ENCODE measurements at regions not wholly inside any gene's neighbourhood (a gene's known extent, or its start where the extent isn't known, plus 50 kb on each side); places are given as distances from the start of the nearest gene placed in this dataset.
"Not testable (repeated sequence)": the region's sequence is repeated elsewhere in the genome, so short reads cannot be mapped to it uniquely, and the experiment has no call there.

DNA sequence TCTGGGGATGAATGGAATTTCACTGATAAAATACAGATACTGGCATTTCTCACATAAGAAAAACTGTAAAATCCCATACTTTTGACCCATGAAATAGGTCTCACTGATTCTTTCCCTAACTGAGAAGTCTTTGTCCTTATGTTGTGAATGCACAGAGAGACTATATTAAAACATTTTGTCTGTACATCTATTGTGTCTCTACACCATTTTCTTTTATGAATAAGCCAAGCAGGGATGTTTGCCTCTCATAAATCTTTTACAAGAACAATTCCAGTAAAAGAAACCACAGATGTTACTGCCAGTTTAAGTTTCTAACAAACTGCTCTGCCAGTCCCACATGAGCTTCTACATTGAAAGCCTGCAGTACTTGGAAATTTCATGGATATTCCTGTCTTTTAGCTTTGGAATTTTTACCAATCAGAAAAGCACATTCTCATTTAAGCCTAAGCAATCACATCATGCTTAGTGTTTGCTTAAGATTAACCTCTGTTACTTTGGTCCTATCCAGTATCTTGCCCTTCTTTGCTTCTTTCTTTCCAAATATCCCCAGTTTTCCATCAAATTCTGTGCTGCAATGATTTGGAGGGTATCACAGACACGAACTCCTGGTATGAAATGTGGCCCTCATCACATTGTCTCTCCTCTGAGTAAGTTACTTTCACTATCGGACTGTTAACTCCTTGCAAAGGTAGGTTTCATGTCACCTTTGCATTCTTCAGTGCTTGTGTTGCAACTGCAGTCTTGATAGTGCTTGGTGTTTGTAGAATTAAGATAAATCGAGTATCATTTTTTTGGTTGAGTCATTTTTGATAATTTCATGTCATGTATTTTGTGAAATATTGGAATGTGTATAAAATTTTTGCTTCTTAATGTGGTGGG is 415.1 kb upstream of the ADAMTSL1 start:
- Histone ChIP-seq H3K27ac (ENCODE audit: low read depth in 1 of 2, low read length in 2 of 2) (no peak overlapping the region), H3K4me3 (ENCODE audit: low read length in 2 of 2) (no peak overlapping the region), H3K4me1 (ENCODE audit: control insufficient read depth in 1 of 2, insufficient read depth in 2 of 2, low read length in 2 of 2) (peaks cover 0 to 10% of the 10 kb centered on the region in 2 donors), H3K36me3 (ENCODE audit: control insufficient read depth in 1 of 2, insufficient read depth in 2 of 2, low read length in 1 of 2) (no peaks in the 10 kb centered on the region), H3K27me3 (ENCODE audit: control insufficient read depth in 1 of 2, insufficient read depth in 2 of 2, low read length in 1 of 2) (no peaks in the 10 kb centered on the region), H3K9me3 (ENCODE audit: control insufficient read depth, low read length) (no peaks in the 10 kb centered on the region)
- intact Hi-C loops (cut with DNase I): no loop called here
- WGBS, 2 donors: 73 to 80% methylated on average over 3 of the region's 3 CpGs
- no peak for ATAC-seq (ENCODE audit: low FRiP score)
- no peak for DNase-seq

DNA sequence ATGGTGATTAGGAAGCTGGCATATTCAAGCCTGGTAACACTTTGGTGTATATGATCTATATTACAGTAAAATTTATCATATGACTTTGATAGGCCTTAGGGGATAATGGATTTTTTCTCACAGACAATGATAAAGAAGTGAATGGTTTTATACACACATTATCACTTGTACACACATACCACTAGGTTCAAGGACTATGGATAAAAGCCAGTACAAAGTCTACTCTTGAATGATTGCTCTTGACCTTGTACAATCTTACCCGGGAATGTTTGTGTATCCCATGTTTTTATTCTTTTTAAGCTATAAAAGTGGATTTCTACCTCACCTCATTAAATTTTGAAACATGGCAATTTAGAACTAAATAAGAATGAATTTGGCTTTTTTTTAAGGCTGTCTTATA is 414.5 kb upstream of the ADAMTSL1 start:
- peaks cover 0 to 12% of the 10 kb centered on the region in 2 donors for H3K4me1 ChIP-seq (ENCODE audit: control insufficient read depth in 1 of 2, insufficient read depth in 2 of 2, low read length in 2 of 2)
- intact Hi-C loops (cut with DNase I): no loop called here
- no peaks in the 10 kb centered on the region for H3K27me3 ChIP-seq (ENCODE audit: control insufficient read depth in 1 of 2, insufficient read depth in 2 of 2, low read length in 1 of 2)
- no peaks in the 10 kb centered on the region for H3K9me3 ChIP-seq (ENCODE audit: control insufficient read depth, low read length)
- H3K27ac ChIP-seq (ENCODE audit: low read depth in 1 of 2, low read length in 2 of 2): no peak overlapping the region
- WGBS, 2 donors: 0 to 6% methylated on average over 1 of the region's 1 CpG
- H3K36me3 ChIP-seq (ENCODE audit: control insufficient read depth in 1 of 2, insufficient read depth in 2 of 2, low read length in 1 of 2): no peaks in the 10 kb centered on the region
- ATAC-seq (ENCODE audit: low FRiP score) (no peak), DNase-seq (no peak)
- H3K4me3 ChIP-seq (ENCODE audit: low read length in 2 of 2): no peak overlapping the region

DNA sequence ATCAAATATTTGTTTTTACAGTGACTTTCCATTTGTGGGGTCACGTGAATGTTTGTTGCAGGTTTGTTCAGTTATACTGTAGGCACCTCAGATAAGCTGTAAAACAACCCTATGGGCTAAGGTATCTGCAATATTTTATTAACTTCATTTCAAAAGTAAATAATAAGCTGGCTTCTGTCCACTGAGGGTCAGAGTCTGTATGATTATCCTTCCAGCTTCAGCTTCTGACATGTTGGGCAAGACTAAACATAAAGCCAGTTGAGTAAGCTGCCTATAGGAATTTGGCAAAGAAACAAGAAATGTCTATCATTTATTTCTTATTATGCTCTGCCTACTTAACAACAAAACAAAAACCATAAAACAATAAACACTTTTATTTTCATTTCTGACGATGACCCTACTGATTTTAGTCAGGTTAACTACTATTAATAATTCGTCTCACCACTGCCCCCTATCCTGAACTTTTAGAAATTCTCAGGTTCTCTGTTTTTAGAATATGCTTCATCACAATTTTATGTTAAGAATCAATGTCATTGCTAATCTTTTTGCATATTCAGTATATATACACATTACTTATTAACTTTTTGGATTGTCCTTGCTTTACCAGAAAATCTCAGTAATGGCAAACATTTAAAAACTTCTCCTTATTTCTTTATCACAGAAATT is 413.6 kb upstream of the ADAMTSL1 start:
- intact Hi-C loops (cut with DNase I): no loop called here
- no peak overlapping the region for H3K4me3 ChIP-seq (ENCODE audit: low read length in 2 of 2)
- H3K27ac ChIP-seq (ENCODE audit: low read depth in 1 of 2, low read length in 2 of 2): no peak overlapping the region
- no peak for DNase-seq
- WGBS, 2 donors: 66 to 75% methylated on average over 3 of the region's 3 CpGs
- peaks cover 0 to 9% of the 10 kb centered on the region in 2 donors for H3K4me1 ChIP-seq (ENCODE audit: control insufficient read depth in 1 of 2, insufficient read depth in 2 of 2, low read length in 2 of 2)
- no peaks in the 10 kb centered on the region for H3K36me3 ChIP-seq (ENCODE audit: control insufficient read depth in 1 of 2, insufficient read depth in 2 of 2, low read length in 1 of 2)
- ATAC-seq (ENCODE audit: low FRiP score): no peak
- no peaks in the 10 kb centered on the region for H3K27me3 ChIP-seq (ENCODE audit: control insufficient read depth in 1 of 2, insufficient read depth in 2 of 2, low read length in 1 of 2)
- H3K9me3 ChIP-seq (ENCODE audit: control insufficient read depth, low read length): no peaks in the 10 kb centered on the region

DNA sequence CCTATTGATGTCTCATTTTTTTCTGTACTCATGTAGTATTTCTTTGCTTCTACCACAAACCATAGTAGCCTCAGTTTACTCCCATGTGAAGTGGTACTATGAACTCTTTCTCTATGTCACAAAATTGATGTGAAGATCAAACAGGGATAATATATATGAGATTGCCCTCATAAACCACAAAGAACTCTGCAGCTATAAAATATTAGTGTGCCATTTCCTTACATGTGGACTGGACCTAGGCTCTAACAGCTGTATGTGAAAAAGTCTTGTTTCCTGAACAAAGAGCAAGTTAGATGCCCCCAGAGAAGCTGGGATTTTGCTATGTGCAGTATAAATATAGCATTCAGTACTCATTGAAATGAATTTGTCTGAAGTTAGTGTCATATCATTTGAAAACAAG is 412.6 kb upstream of the ADAMTSL1 start:
- intact Hi-C loops (cut with DNase I): no loop called here

DNA sequence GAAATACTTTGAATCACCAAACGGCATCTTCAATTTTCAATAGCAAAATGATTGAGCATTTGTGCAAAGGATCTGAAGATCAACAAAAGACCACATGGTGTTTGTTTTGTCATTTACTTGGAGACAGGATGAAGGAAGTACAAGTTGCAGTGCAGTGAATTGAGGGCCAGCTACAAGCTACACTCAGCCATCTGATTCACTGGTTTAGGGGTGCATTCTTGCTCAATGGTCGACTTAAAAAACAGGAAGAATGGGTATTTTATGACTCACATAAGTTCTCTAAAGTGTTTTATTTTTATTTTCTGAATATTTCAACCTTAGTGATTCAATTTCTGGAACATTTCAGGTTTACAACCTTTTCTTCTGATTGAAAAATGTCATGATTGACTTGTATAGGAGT is 412.1 kb upstream of the ADAMTSL1 start:
- DNase-seq (no peak), ATAC-seq (ENCODE audit: low FRiP score) (no peak)
- intact Hi-C loops (cut with DNase I): no loop called here
- H3K4me3 ChIP-seq (ENCODE audit: low read length in 2 of 2): no peak overlapping the region
- 50 to 59% methylated on average over 2 of the region's 2 CpGs for WGBS, 2 donors
- no peaks in the 10 kb centered on the region for H3K27me3 ChIP-seq (ENCODE audit: control insufficient read depth in 1 of 2, insufficient read depth in 2 of 2, low read length in 1 of 2)
- no peaks in the 10 kb centered on the region for H3K9me3 ChIP-seq (ENCODE audit: control insufficient read depth, low read length)
- peaks cover 0 to 9% of the 10 kb centered on the region in 2 donors for H3K4me1 ChIP-seq (ENCODE audit: control insufficient read depth in 1 of 2, insufficient read depth in 2 of 2, low read length in 2 of 2)
- H3K36me3 ChIP-seq (ENCODE audit: control insufficient read depth in 1 of 2, insufficient read depth in 2 of 2, low read length in 1 of 2): no peaks in the 10 kb centered on the region
- no peak overlapping the region for H3K27ac ChIP-seq (ENCODE audit: low read depth in 1 of 2, low read length in 2 of 2)

More for the DNA sequence above, 412.6 kb upstream of the ADAMTSL1 start:
- no peak overlapping the region for H3K4me3 ChIP-seq (ENCODE audit: low read length in 2 of 2)
- H3K9me3 ChIP-seq (ENCODE audit: control insufficient read depth, low read length): no peaks in the 10 kb centered on the region
- peaks cover 0 to 9% of the 10 kb centered on the region in 2 donors for H3K4me1 ChIP-seq (ENCODE audit: control insufficient read depth in 1 of 2, insufficient read depth in 2 of 2, low read length in 2 of 2)
- no peak for DNase-seq
- no peak overlapping the region for H3K27ac ChIP-seq (ENCODE audit: low read depth in 1 of 2, low read length in 2 of 2)
- ATAC-seq (ENCODE audit: low FRiP score): no peak
- H3K36me3 ChIP-seq (ENCODE audit: control insufficient read depth in 1 of 2, insufficient read depth in 2 of 2, low read length in 1 of 2): no peaks in the 10 kb centered on the region
- H3K27me3 ChIP-seq (ENCODE audit: control insufficient read depth in 1 of 2, insufficient read depth in 2 of 2, low read length in 1 of 2): no peaks in the 10 kb centered on the region

DNA sequence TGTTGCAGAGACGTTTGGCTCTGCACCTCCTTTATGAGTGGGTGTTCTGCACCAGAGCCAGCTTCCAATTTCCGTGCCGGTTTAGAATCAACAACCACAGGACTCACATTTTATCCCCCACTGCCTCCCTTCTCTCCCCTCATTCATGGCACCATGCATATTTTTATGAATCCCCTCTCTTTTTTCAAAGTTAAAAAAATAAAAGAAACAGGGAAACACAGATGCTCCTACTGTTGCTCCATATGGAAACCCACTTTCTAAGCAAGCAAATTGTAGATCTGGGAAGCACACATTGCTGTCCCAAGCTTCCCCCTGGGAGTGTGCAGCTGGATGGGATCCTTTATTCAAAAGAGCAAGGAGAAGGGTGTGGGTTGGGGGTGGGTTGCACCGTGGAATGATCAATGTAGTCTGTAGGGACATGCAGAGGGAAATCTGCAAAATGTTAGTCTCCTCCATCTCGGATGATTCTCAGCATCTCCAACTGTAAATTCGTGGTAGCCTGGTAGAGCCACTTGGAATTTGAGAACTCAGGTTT is 410.0 kb upstream of the ADAMTSL1 start:
- H3K4me1 ChIP-seq (ENCODE audit: control insufficient read depth in 1 of 2, insufficient read depth in 2 of 2, low read length in 2 of 2): peaks cover 0 to 4% of the 10 kb centered on the region in 2 donors
- ATAC-seq (ENCODE audit: low FRiP score): no peak
- H3K27ac ChIP-seq (ENCODE audit: low read depth in 1 of 2, low read length in 2 of 2): no peak overlapping the region
- H3K4me3 ChIP-seq (ENCODE audit: low read length in 2 of 2): no peak overlapping the region
- no peaks in the 10 kb centered on the region for H3K9me3 ChIP-seq (ENCODE audit: control insufficient read depth, low read length)
- H3K36me3 ChIP-seq (ENCODE audit: control insufficient read depth in 1 of 2, insufficient read depth in 2 of 2, low read length in 1 of 2): no peaks in the 10 kb centered on the region
- 40 to 47% methylated on average over 6 of the region's 6 CpGs for WGBS, 2 donors
- no peaks in the 10 kb centered on the region for H3K27me3 ChIP-seq (ENCODE audit: control insufficient read depth in 1 of 2, insufficient read depth in 2 of 2, low read length in 1 of 2)
- intact Hi-C loops (cut with DNase I): no loop called here
- no peak for DNase-seq

DNA sequence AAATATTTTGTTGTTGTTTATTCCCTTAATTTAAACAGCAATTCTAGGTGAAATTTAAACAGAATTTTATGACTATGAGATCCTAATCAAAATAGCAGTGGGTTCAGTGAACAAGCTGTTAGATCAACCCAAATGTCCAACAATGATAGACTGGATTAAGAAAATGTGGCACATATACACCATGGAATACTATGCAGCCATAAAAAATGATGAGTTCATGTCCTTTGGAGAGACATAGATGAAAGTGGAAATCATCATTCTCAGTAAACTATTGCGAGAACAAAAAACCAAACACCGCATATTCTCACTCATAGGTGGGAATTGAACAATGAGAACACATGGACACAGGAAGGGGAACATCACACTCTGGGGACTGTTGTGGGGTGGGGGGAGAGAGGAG is 407.3 kb upstream of the ADAMTSL1 start:
- WGBS, 2 donors: 91 to 93% methylated on average over 2 of the region's 2 CpGs
- H3K4me1 ChIP-seq (ENCODE audit: control insufficient read depth in 1 of 2, insufficient read depth in 2 of 2, low read length in 2 of 2); H3K4me3 ChIP-seq (ENCODE audit: low read length in 2 of 2); DNase-seq; ATAC-seq (ENCODE audit: low FRiP score); intact Hi-C loops (cut with DNase I); H3K27me3 ChIP-seq (ENCODE audit: control insufficient read depth in 1 of 2, insufficient read depth in 2 of 2, low read length in 1 of 2); H3K27ac ChIP-seq (ENCODE audit: low read depth in 1 of 2, low read length in 2 of 2); H3K9me3 ChIP-seq (ENCODE audit: control insufficient read depth, low read length); H3K36me3 ChIP-seq (ENCODE audit: control insufficient read depth in 1 of 2, insufficient read depth in 2 of 2, low read length in 1 of 2): not testable (repeated sequence)

DNA sequence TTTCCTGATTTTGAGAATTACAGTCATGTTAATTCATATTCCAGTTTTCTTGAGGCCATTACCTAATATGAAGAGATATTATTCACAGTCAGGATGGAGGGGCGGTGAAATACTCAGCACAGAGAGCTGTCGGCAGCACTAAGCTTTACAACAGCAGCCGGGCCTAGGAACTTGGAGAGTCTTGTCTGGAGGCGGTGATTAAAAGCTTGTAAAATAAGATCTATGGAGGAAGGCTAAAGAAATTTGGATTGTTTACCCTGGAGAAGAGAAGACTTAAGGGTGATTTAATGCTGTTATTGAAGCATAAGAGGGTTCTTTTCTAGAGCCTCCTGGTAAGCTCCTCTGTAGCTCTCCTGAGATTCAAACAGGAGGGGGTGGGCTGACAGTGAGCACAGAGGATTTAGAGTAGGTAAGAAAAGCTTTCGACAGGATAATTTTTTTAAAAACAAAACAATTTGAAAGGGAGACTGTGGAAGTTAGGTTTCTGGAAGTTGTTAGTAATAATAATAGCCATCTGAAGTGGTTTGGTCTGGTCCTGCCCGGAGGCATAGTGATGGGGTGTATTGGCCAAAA is 406.3 kb upstream of the ADAMTSL1 start:
- no peak for DNase-seq
- H3K27ac ChIP-seq (ENCODE audit: low read depth in 1 of 2, low read length in 2 of 2): no peak overlapping the region
- WGBS, 2 donors: 71 to 77% methylated on average over 6 of the region's 6 CpGs

More for the DNA sequence above, 406.3 kb upstream of the ADAMTSL1 start:
- peaks cover 0 to 4% of the 10 kb centered on the region in 2 donors for H3K4me1 ChIP-seq (ENCODE audit: control insufficient read depth in 1 of 2, insufficient read depth in 2 of 2, low read length in 2 of 2)
- no peaks in the 10 kb centered on the region for H3K27me3 ChIP-seq (ENCODE audit: control insufficient read depth in 1 of 2, insufficient read depth in 2 of 2, low read length in 1 of 2)
- no peaks in the 10 kb centered on the region for H3K9me3 ChIP-seq (ENCODE audit: control insufficient read depth, low read length)
- intact Hi-C loops (cut with DNase I): no loop called here
- no peak overlapping the region for H3K4me3 ChIP-seq (ENCODE audit: low read length in 2 of 2)
- H3K36me3 ChIP-seq (ENCODE audit: control insufficient read depth in 1 of 2, insufficient read depth in 2 of 2, low read length in 1 of 2): no peaks in the 10 kb centered on the region
- ATAC-seq (ENCODE audit: low FRiP score): no peak
